ENCODE measurements at regions not wholly inside any gene's neighbourhood (a gene's known extent, or its start where the extent isn't known, plus 50 kb on each side); places are given as distances from the start of the nearest gene placed in this dataset.

- no peak overlapping the region for H3K4me3 ChIP-seq (ENCODE audit: low read length)
- H3K27me3 ChIP-seq (ENCODE audit: insufficient read depth, low read length) = no peaks in the 10 kb centered on the region
- H3K36me3 ChIP-seq (ENCODE audit: insufficient read depth, low read depth, low read length) = no peaks in the 10 kb centered on the region
- no peak overlapping the region for H3K9ac ChIP-seq (ENCODE audit: low read depth, low read length)
- no peaks in the 10 kb centered on the region; the same call in 1 of the 2 replicates for H3K9me3 ChIP-seq (ENCODE audit: insufficient read depth, low read depth, low read length)
- H3K4me1 ChIP-seq (ENCODE audit: insufficient read depth, low read length) = peaks cover 13% of the 10 kb centered on the region
- no peak overlapping the region for H3K27ac ChIP-seq (ENCODE audit: low read length)
These were observed 1050.3 kb upstream of the MAP3K7 start for GRCh38 chr6:91637217-91637616.

- Histone ChIP-seq H3K4me3 (ENCODE audit: low read length) (no peak overlapping the region), H3K27me3 (ENCODE audit: insufficient read depth, low read length) (no peaks in the 10 kb centered on the region), H3K9ac (ENCODE audit: low read depth, low read length) (no peak overlapping the region), H3K9me3 (ENCODE audit: insufficient read depth, low read depth, low read length) (no peaks in the 10 kb centered on the region), H3K27ac (ENCODE audit: low read length) (no peak overlapping the region), H3K4me1 (ENCODE audit: insufficient read depth, low read length) (peaks cover 13% of the 10 kb centered on the region), H3K36me3 (ENCODE audit: insufficient read depth, low read depth, low read length) (no peaks in the 10 kb centered on the region)
These were observed 1047.9 kb upstream of the MAP3K7 start for GRCh38 chr6:91634791-91635190.

GRCh38 chr6:91633374-91634111, 1046.7 kb upstream of the MAP3K7 start:
- Histone ChIP-seq H3K27ac (ENCODE audit: low read length) (no peak overlapping the region), H3K27me3 (ENCODE audit: insufficient read depth, low read length) (no peaks in the 10 kb centered on the region), H3K4me1 (ENCODE audit: insufficient read depth, low read length) (peaks cover 13% of the 10 kb centered on the region), H3K4me3 (ENCODE audit: low read length) (no peak overlapping the region), H3K9me3 (ENCODE audit: insufficient read depth, low read depth, low read length) (no peaks in the 10 kb centered on the region), H3K36me3 (ENCODE audit: insufficient read depth, low read depth, low read length) (no peaks in the 10 kb centered on the region), H3K9ac (ENCODE audit: low read depth, low read length) (no peak overlapping the region)

GRCh38 chr6:91632308-91632707, 1045.4 kb upstream of the MAP3K7 start:
- Histone ChIP-seq H3K27me3 (ENCODE audit: insufficient read depth, low read length) (no peaks in the 10 kb centered on the region), H3K27ac (ENCODE audit: low read length) (no peak overlapping the region), H3K9me3 (ENCODE audit: insufficient read depth, low read depth, low read length) (no peaks in the 10 kb centered on the region), H3K9ac (ENCODE audit: low read depth, low read length) (no peak overlapping the region), H3K4me1 (ENCODE audit: insufficient read depth, low read length) (peaks cover 13% of the 10 kb centered on the region), H3K4me3 (ENCODE audit: low read length) (no peak overlapping the region), H3K36me3 (ENCODE audit: insufficient read depth, low read depth, low read length) (no peaks in the 10 kb centered on the region)

- Histone ChIP-seq H3K27ac (ENCODE audit: low read length) (no peak overlapping the region), H3K27me3 (ENCODE audit: insufficient read depth, low read length) (no peaks in the 10 kb centered on the region), H3K4me3 (ENCODE audit: low read length) (no peak overlapping the region), H3K4me1 (ENCODE audit: insufficient read depth, low read length) (peaks cover 13% of the 10 kb centered on the region), H3K36me3 (ENCODE audit: insufficient read depth, low read depth, low read length) (no peaks in the 10 kb centered on the region), H3K9me3 (ENCODE audit: insufficient read depth, low read depth, low read length) (no peaks in the 10 kb centered on the region), H3K9ac (ENCODE audit: low read depth, low read length) (no peak overlapping the region)
These were observed 1044.4 kb upstream of the MAP3K7 start for GRCh38 chr6:91631227-91631626.

GRCh38 chr6:91626911-91627310, 1040.0 kb upstream of the MAP3K7 start:
- Histone ChIP-seq H3K36me3 (ENCODE audit: insufficient read depth, low read depth, low read length) (no peaks in the 10 kb centered on the region), H3K4me1 (ENCODE audit: insufficient read depth, low read length) (no peaks in the 10 kb centered on the region), H3K9ac (ENCODE audit: low read depth, low read length) (no peak overlapping the region), H3K27ac (ENCODE audit: low read length) (no peak overlapping the region), H3K4me3 (ENCODE audit: low read length) (no peak overlapping the region), H3K27me3 (ENCODE audit: insufficient read depth, low read length) (no peaks in the 10 kb centered on the region), H3K9me3 (ENCODE audit: insufficient read depth, low read depth, low read length) (no peaks in the 10 kb centered on the region)

GRCh38 chr6:91613481-91613880, 1026.6 kb upstream of the MAP3K7 start:
- Histone ChIP-seq H3K4me3 (ENCODE audit: low read length) (no peak overlapping the region), H3K9me3 (ENCODE audit: insufficient read depth, low read depth, low read length) (no peaks in the 10 kb centered on the region), H3K9ac (ENCODE audit: low read depth, low read length) (no peak overlapping the region), H3K27ac (ENCODE audit: low read length) (no peak overlapping the region), H3K27me3 (ENCODE audit: insufficient read depth, low read length) (no peaks in the 10 kb centered on the region), H3K4me1 (ENCODE audit: insufficient read depth, low read length) (no peaks in the 10 kb centered on the region), H3K36me3 (ENCODE audit: insufficient read depth, low read depth, low read length) (no peaks in the 10 kb centered on the region)

- no peak overlapping the region for H3K27ac ChIP-seq (ENCODE audit: low read length)
- H3K36me3 ChIP-seq (ENCODE audit: insufficient read depth, low read depth, low read length) = no peaks in the 10 kb centered on the region
- H3K27me3 ChIP-seq (ENCODE audit: insufficient read depth, low read length) = no peaks in the 10 kb centered on the region
- no peak overlapping the region for H3K4me3 ChIP-seq (ENCODE audit: low read length)
- no peaks in the 10 kb centered on the region for H3K4me1 ChIP-seq (ENCODE audit: insufficient read depth, low read length)
- H3K9me3 ChIP-seq (ENCODE audit: insufficient read depth, low read depth, low read length) = no peaks in the 10 kb centered on the region
- no peak overlapping the region for H3K9ac ChIP-seq (ENCODE audit: low read depth, low read length)
These were observed 1024.3 kb upstream of the MAP3K7 start for GRCh38 chr6:91611190-91611589.

GRCh38 chr6:91608428-91608827, 1021.6 kb upstream of the MAP3K7 start:
- Histone ChIP-seq H3K27ac (ENCODE audit: low read length) (no peak overlapping the region), H3K36me3 (ENCODE audit: insufficient read depth, low read depth, low read length) (no peaks in the 10 kb centered on the region), H3K9me3 (ENCODE audit: insufficient read depth, low read depth, low read length) (no peaks in the 10 kb centered on the region), H3K9ac (ENCODE audit: low read depth, low read length) (no peak overlapping the region), H3K4me1 (ENCODE audit: insufficient read depth, low read length) (no peaks in the 10 kb centered on the region), H3K27me3 (ENCODE audit: insufficient read depth, low read length) (no peaks in the 10 kb centered on the region), H3K4me3 (ENCODE audit: low read length) (no peak overlapping the region)

GRCh38 chr6:91606148-91606901, 1019.5 kb upstream of the MAP3K7 start:
- Histone ChIP-seq H3K4me3 (ENCODE audit: low read length) (no peak overlapping the region), H3K9me3 (ENCODE audit: insufficient read depth, low read depth, low read length) (no peaks in the 10 kb centered on the region), H3K27ac (ENCODE audit: low read length) (no peak overlapping the region), H3K9ac (ENCODE audit: low read depth, low read length) (no peak overlapping the region), H3K36me3 (ENCODE audit: insufficient read depth, low read depth, low read length) (no peaks in the 10 kb centered on the region), H3K4me1 (ENCODE audit: insufficient read depth, low read length) (no peaks in the 10 kb centered on the region), H3K27me3 (ENCODE audit: insufficient read depth, low read length) (no peaks in the 10 kb centered on the region)

GRCh38 chr6:91600561-91600960, 1013.7 kb upstream of the MAP3K7 start:
- Histone ChIP-seq H3K27ac (ENCODE audit: low read length) (no peak overlapping the region), H3K4me3 (ENCODE audit: low read length) (no peak overlapping the region), H3K36me3 (ENCODE audit: insufficient read depth, low read depth, low read length) (no peaks in the 10 kb centered on the region), H3K4me1 (ENCODE audit: insufficient read depth, low read length) (no peaks in the 10 kb centered on the region), H3K9ac (ENCODE audit: low read depth, low read length) (no peak overlapping the region), H3K27me3 (ENCODE audit: insufficient read depth, low read length) (no peaks in the 10 kb centered on the region), H3K9me3 (ENCODE audit: insufficient read depth, low read depth, low read length) (no peaks in the 10 kb centered on the region)

GRCh38 chr6:91590191-91590590, 1003.3 kb upstream of the MAP3K7 start:
- no peak overlapping the region for H3K27ac ChIP-seq (ENCODE audit: low read length)
- H3K4me3 ChIP-seq (ENCODE audit: low read length) = no peak overlapping the region
- H3K36me3 ChIP-seq (ENCODE audit: insufficient read depth, low read depth, low read length) = no peaks in the 10 kb centered on the region
- H3K9ac ChIP-seq (ENCODE audit: low read depth, low read length) = no peak overlapping the region
- no peaks in the 10 kb centered on the region for H3K4me1 ChIP-seq (ENCODE audit: insufficient read depth, low read length)
- no peaks in the 10 kb centered on the region for H3K9me3 ChIP-seq (ENCODE audit: insufficient read depth, low read depth, low read length)
- H3K27me3 ChIP-seq (ENCODE audit: insufficient read depth, low read length) = no peaks in the 10 kb centered on the region
